Left lung (tissue), 4 donors: ENCODE measurements at regions not wholly inside any gene's neighbourhood (a gene's known extent, or its start where the extent isn't known, plus 50 kb on each side); places are given as distances from the start of the nearest gene placed in this dataset.

Experiments
- ATAC-seq: fragments of 200-7000 bp; cut with Tn5 transposase; one replicate; pipeline ENCODE4 v1.9.1; 2020; ENCODE audit warnings: moderate library complexity
- DNase-seq, 4 donors: peaks; one replicate each; pipeline ENCODE4 v3.0.0-alpha.2; 2013 to 2020
- H3K27ac ChIP-seq, 2 donors: fragments of 200-600 bp; sonication (generic) in 1 of 2; one replicate each; pipeline versions ENCODE4 v1.5.0 to v1.8.0; 2020 to 2021
- H3K27me3 ChIP-seq, 2 donors: fragments of 200-600 bp; sonication (generic) in 1 of 2; one replicate each; pipeline versions ENCODE4 v1.5.0 to v1.8.0; 2020 to 2021
- H3K36me3 ChIP-seq, 2 donors: fragments of 200-600 bp; sonication (generic) in 1 of 2; one replicate each; pipeline versions ENCODE4 v1.5.0 to v1.8.0; 2020 to 2021
- H3K4me1 ChIP-seq, 2 donors: fragments of 200-600 bp; one replicate each; pipeline ENCODE4 v1.8.0; 2021
- H3K4me3 ChIP-seq, 2 donors: fragments of 200-600 bp; sonication (generic) in 1 of 2; one replicate each; pipeline versions ENCODE4 v1.5.0 to v1.8.0; 2020 to 2021; ENCODE audit warnings: mild to moderate bottlenecking in 1 of 2
- H3K9me3 ChIP-seq, 2 donors: fragments of 200-600 bp; sonication (generic) in 1 of 2; one replicate each; pipeline versions ENCODE4 v1.5.0 to v1.8.0; 2020 to 2021
- intact Hi-C, 2 donors: fragments of 100-400 bp; cut with DNase I; formaldehyde crosslinking; loops; one replicate each; pipeline versions ENCODE4 v1.11.2 to v1.14.2; 2022
- TF ChIP-seq, protein P1 (sequence below), 2 donors: fragments of 200-600 bp; sonication (generic) in 1 of 2; IDR thresholded peaks; one replicate each; pipeline versions ENCODE4 v1.5.0 to v1.8.0; 2021; ENCODE audit warnings: antibody characterized with exemption in 2 of 2
- donor health status: DM: no; HTN: yes; CAD: no.
- donor health status: DM: no; HTN: no; CAD: no.

DNA sequence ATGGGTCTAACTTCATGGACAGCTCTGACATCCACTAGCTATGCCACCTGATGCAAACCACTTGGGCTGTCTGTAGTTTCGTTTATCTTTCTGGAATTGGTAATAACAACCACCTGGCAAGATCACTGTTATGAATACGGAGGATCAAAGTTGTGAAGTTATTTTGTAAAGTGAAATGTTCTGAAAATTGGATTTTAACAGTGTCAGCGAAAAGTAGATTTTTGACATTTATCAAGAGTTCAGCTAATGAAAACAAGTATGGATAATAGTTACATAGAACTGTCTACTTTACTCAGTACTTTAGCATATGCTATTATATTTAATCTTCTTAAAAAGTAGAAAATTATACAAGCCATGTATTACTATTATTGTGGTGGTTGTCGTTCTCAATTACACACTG, 813.8 kb downstream of the RNF144A start:
- Histone ChIP-seq H3K36me3 (no peaks in the 10 kb centered on the region), H3K4me3 (no peak overlapping the region), H3K27me3 (no peaks in the 10 kb centered on the region), H3K27ac (no peak overlapping the region), H3K9me3 (no peaks in the 10 kb centered on the region), H3K4me1 (no peaks in the 10 kb centered on the region)
- DNase-seq (no peak), ATAC-seq (no peak)
- TF ChIP-seq, protein P1, sequence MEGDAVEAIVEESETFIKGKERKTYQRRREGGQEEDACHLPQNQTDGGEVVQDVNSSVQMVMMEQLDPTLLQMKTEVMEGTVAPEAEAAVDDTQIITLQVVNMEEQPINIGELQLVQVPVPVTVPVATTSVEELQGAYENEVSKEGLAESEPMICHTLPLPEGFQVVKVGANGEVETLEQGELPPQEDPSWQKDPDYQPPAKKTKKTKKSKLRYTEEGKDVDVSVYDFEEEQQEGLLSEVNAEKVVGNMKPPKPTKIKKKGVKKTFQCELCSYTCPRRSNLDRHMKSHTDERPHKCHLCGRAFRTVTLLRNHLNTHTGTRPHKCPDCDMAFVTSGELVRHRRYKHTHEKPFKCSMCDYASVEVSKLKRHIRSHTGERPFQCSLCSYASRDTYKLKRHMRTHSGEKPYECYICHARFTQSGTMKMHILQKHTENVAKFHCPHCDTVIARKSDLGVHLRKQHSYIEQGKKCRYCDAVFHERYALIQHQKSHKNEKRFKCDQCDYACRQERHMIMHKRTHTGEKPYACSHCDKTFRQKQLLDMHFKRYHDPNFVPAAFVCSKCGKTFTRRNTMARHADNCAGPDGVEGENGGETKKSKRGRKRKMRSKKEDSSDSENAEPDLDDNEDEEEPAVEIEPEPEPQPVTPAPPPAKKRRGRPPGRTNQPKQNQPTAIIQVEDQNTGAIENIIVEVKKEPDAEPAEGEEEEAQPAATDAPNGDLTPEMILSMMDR (IDR thresholded peaks at IDR 0.05): no peak
- intact Hi-C loops: no loop called here

DNA sequence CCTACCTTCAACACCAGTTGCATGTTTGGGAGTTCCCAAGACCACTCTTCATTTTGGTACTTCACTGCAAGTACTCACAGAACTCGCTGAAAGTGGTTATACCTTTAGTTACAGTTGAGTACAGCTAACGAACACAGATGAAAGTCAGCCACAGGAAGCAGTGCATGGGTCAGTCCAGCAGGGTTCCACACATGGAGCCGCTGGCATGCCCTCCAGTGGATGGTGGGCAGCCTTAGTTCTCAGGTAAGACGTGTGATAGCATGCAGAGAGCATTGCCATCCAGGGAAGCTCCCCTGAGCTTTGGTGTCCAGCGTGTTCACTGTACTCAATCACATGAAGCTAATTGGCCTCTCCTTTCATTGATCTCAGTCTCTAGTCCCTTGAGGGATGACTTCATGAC, 815.3 kb downstream of the RNF144A start:
- no peaks in the 10 kb centered on the region for H3K4me1 ChIP-seq
- no peak overlapping the region for H3K4me3 ChIP-seq
- H3K9me3 ChIP-seq: no peaks in the 10 kb centered on the region
- no peak for ATAC-seq
- H3K27ac ChIP-seq: no peak overlapping the region
- no peak for DNase-seq
- no peaks in the 10 kb centered on the region for H3K27me3 ChIP-seq
- H3K36me3 ChIP-seq: no peaks in the 10 kb centered on the region
- TF ChIP-seq, protein P1 (IDR thresholded peaks at IDR 0.05): no peak
- intact Hi-C loops: no loop called here

- TF ChIP-seq, protein P1 (IDR thresholded peaks at IDR 0.05): no peak
- H3K36me3 ChIP-seq: no peaks in the 10 kb centered on the region
- DNase-seq (no peak), ATAC-seq (no peak)
- no peaks in the 10 kb centered on the region for H3K9me3 ChIP-seq
- no peaks in the 10 kb centered on the region for H3K27me3 ChIP-seq
- intact Hi-C loops: no loop called here
- no peak overlapping the region for H3K27ac ChIP-seq
- no peaks in the 10 kb centered on the region for H3K4me1 ChIP-seq
- H3K4me3 ChIP-seq: no peak overlapping the region
These were observed 819.6 kb downstream of the RNF144A start for GRCh38 chr2:7736646-7737305.

DNA sequence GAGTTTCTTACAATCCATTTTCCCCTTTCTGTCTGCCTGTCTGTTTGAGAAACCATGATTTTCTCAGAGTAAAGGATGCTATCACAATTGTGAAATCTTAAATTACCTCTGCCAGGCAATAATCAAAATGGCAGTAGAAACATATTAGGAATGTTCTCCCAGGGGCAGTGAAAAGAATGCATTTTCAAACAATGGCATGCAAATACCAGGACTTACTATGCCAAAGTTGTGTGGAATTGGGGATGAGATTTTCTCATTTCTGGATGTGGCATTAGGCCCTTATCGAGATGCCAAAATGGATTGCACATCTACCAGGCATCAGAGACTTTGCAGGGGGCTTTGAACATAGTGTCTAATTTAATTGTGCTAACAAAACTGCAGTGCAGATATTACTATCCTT, 821.4 kb downstream of the RNF144A start:
- TF ChIP-seq, protein P1 (IDR thresholded peaks at IDR 0.05): no peak
- no peak overlapping the region for H3K27ac ChIP-seq
- no peaks in the 10 kb centered on the region for H3K36me3 ChIP-seq

GRCh38 chr2:7740114-7740513, 822.9 kb downstream of the RNF144A start:
- no peaks in the 10 kb centered on the region for H3K36me3 ChIP-seq
- no peak for DNase-seq
- H3K27me3 ChIP-seq: no peaks in the 10 kb centered on the region
- no peaks in the 10 kb centered on the region for H3K9me3 ChIP-seq
- H3K4me1 ChIP-seq: no peaks in the 10 kb centered on the region
- TF ChIP-seq, protein P1 (IDR thresholded peaks at IDR 0.05): no peak
- no peak overlapping the region for H3K27ac ChIP-seq
- H3K4me3 ChIP-seq: no peak overlapping the region
- intact Hi-C loops: no loop called here
- no peak for ATAC-seq

More for the DNA sequence above, 821.4 kb downstream of the RNF144A start:
- Histone ChIP-seq H3K4me3 (no peak overlapping the region), H3K4me1 (no peaks in the 10 kb centered on the region), H3K27me3 (no peaks in the 10 kb centered on the region), H3K9me3 (no peaks in the 10 kb centered on the region)
- intact Hi-C loops: no loop called here
- ATAC-seq (no peak), DNase-seq (no peak)
